ENCODE measurements at regions not wholly inside any gene's neighbourhood (a gene's known extent, or its start where the extent isn't known, plus 50 kb on each side); places are given as distances from the start of the nearest gene placed in this dataset.
"Not testable (repeated sequence)": the region's sequence is repeated elsewhere in the genome, so short reads cannot be mapped to it uniquely, and the experiment has no call there.

DNA sequence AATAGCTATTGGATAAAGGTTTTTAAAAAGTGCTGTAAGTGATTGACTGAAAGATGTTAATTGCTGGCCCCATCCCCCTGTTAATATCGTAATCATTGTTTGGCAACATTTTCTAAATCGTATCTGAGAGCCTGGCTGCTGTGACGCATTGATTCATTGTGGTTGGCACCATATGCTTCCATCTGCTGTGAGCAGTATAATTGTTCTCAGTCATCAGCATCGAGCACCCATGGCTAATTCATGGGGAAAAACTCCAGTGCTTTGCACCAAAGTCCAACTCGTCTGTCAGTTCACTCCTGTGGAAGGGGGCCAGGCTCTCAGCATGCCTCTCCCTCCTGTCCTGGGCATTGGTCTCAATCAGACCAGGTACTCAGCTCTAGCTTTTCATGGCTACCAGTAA lies 205.2 kb downstream of the STK31 start:
- no peaks in the 10 kb centered on the region for H3K4me1 Mint-ChIP-seq
- no peaks in the 10 kb centered on the region for H3K9me3 Mint-ChIP-seq
- no peaks in the 10 kb centered on the region for H3K36me3 Mint-ChIP-seq (ENCODE audit: low read depth)
- H3K4me3 Mint-ChIP-seq: no peak overlapping the region
- no peak overlapping the region for H3K27ac Mint-ChIP-seq
- H3K27me3 Mint-ChIP-seq: peaks cover 26% of the 10 kb centered on the region
- ATAC-seq (no peak), DNase-seq (no peak)

DNA sequence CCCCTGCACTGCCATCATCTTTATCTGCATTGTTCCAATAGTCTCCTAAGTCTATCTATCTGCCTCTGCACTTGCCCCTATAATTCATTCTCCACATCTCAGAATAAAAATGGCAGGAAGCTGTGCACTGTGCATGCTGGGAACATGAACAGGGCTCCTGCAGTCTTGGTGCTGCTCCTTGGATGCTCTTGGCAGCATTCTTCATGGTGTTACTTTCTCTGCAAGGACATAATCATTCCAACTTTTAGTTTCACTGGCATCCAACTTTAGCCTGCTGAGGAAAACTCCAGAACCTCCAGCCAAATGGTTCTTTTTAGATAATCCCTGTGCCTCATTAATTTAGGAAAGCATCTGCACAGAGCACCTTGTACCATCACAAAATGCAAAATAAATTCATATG lies 208.3 kb downstream of the STK31 start:
- no peak for DNase-seq
- H3K27ac Mint-ChIP-seq: no peak overlapping the region
- no peaks in the 10 kb centered on the region for H3K4me1 Mint-ChIP-seq
- peaks cover 24% of the 10 kb centered on the region for H3K27me3 Mint-ChIP-seq
- H3K36me3 Mint-ChIP-seq (ENCODE audit: low read depth): no peaks in the 10 kb centered on the region
- no peak for ATAC-seq
- no peak overlapping the region for H3K4me3 Mint-ChIP-seq
- no peaks in the 10 kb centered on the region for H3K9me3 Mint-ChIP-seq

DNA sequence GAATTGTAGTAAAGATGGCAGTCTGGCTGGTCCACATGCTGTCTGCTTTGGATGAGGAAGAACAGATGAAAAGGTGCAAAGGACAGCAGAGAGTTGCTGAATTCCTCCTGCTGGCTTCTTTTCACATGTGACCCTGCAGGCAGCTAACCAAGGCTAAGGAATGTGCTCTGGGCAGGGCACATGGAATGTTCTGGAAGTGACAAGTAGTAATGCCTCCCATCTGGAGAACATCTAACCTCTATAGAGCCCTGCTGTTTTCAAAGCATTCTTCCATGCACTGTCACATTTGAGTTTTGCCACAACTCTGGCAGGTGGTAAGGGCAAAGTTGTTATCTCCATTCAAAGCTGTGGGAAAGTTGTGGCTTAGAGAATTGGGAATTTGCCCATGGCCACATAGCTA lies 208.8 kb downstream of the STK31 start:
- no peak for ATAC-seq

DNA sequence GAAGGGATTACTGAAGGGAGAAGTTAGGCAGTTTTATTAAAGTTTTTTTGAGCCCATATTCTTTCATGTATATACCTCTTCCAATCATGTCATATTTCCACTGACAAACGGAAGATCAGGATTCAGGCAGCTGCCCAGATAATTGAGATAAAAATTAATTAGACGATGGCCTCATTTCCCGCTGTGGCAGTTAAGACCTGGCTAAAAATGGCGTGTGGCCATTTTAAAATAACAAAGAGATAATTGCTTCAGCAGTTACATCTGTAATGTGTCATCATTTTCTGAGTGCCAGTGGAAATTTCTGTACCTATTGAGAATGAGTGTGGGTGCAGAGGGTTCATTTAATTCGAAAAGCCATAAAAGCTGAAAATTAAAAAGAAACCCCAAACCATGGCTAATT lies 215.1 kb downstream of the STK31 start:
- H3K36me3 Mint-ChIP-seq (ENCODE audit: low read depth): no peaks in the 10 kb centered on the region
- DNase-seq (no peak), ATAC-seq (no peak)
- peaks cover 10% of the 10 kb centered on the region for H3K27me3 Mint-ChIP-seq
- H3K27ac Mint-ChIP-seq: no peak overlapping the region
- no peaks in the 10 kb centered on the region for H3K4me1 Mint-ChIP-seq
- no peaks in the 10 kb centered on the region for H3K9me3 Mint-ChIP-seq
- H3K4me3 Mint-ChIP-seq: no peak overlapping the region

More for the DNA sequence above, 208.8 kb downstream of the STK31 start:
- peaks cover 25% of the 10 kb centered on the region for H3K27me3 Mint-ChIP-seq
- H3K4me1 Mint-ChIP-seq: no peaks in the 10 kb centered on the region
- no peak overlapping the region for H3K4me3 Mint-ChIP-seq
- no peak for DNase-seq
- no peak overlapping the region for H3K27ac Mint-ChIP-seq
- H3K9me3 Mint-ChIP-seq: no peaks in the 10 kb centered on the region
- H3K36me3 Mint-ChIP-seq (ENCODE audit: low read depth): no peaks in the 10 kb centered on the region

DNA sequence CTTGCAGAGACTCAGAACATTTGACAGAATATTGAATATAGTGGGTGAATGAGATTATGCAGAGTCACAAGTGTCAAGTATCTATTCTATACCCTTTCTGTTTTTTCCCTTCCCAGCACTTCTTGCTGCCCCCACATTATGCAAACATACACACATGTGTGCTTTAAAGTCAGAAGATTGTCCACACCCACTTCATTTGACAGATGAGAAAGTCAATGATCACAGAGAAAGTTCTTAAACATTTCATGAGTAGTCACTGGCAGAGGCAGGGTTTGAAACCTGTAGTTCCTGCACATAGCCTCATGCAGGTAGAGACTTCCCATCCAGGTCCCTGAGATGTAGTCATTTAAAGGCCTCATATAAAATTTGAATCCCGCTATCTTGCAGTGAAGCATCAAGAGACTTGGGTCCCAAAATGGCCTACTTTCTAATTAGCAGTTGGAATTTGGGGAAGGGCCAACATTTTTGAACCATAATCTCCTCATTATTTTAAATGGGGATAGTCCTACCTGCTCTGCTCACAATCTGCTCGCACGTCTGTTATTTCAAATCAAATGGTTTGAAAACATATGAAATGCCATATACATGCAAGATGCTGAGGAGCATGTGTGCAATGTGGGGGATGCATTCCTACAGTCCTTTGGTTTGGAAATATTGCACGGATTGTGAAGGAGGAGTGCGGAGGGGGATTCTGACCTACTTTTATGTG lies 217.8 kb downstream of the STK31 start:
- Mint-ChIP-seq H3K27ac (no peak overlapping the region), H3K36me3 (ENCODE audit: low read depth) (no peaks in the 10 kb centered on the region), H3K4me3 (no peak overlapping the region), H3K4me1 (no peaks in the 10 kb centered on the region), H3K27me3 (peaks cover 11% of the 10 kb centered on the region), H3K9me3 (no peaks in the 10 kb centered on the region)
- ATAC-seq: no peak
- DNase-seq: no peak

DNA sequence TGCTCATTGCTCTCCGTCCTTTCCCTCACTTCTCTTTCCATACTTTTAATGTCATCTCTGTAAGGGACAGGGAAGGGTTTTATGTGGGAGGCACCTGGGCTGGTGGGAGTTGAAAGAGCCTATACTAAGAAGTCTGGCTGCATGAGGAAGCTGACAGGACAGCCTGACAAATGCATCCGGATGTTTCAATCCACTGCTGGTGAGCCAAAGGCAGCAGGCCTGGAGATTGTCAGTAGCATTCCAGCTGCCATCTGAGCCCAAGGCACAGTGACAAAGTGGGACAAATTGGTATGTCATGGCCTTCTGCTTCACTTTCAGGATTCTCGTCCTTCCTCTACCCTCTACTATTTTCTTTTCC lies 218.4 kb downstream of the STK31 start:
- Mint-ChIP-seq H3K4me1 (no peaks in the 10 kb centered on the region), H3K9me3 (no peaks in the 10 kb centered on the region), H3K27me3 (peaks cover 11% of the 10 kb centered on the region), H3K36me3 (ENCODE audit: low read depth) (no peaks in the 10 kb centered on the region), H3K27ac (no peak overlapping the region), H3K4me3 (no peak overlapping the region)
- no peak for ATAC-seq
- DNase-seq: no peak

DNA sequence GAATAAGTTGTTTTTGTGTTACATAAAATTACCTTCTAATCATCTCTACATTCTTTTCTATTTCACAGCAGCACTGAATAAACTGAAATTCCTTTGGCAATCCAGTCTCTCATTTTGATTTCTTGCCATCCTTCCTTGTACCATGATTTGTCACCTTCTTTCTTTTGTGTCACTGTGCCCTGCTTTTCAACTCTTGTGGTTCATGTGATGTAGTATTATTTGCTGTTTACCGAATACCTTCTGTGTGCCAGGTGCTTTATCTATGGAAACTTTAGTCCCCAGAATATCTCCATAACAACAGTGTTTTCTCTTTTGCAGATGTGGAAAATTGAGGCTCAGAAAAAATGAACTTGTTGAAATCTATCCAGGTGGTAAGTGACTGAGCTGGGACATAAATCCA lies 220.3 kb downstream of the STK31 start:
- DNase-seq: no peak
- no peak for ATAC-seq
- peaks cover 14% of the 10 kb centered on the region for H3K27me3 Mint-ChIP-seq
- no peaks in the 10 kb centered on the region for H3K4me1 Mint-ChIP-seq
- H3K4me3 Mint-ChIP-seq: no peak overlapping the region
- H3K27ac Mint-ChIP-seq: no peak overlapping the region
- H3K36me3 Mint-ChIP-seq (ENCODE audit: low read depth): no peaks in the 10 kb centered on the region
- no peaks in the 10 kb centered on the region for H3K9me3 Mint-ChIP-seq

DNA sequence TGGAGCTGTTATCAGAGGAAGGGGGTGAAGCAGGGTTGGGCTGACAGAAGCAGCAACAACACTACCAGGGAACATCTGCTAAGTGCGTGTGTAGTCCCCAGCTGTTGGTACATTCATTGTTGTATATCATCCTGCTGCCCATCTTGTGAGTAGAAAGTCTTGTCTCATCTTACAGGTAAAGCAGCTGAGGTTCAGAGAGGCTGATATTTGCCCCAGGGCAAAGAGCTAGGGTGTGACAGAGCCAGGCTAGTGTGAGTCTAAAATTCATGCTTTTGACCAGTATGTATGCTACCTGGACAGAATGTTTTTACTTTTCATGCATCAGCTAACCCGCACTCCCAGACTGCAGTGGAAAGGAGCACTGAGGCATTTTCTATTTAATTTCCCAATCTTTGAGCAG lies 221.6 kb downstream of the STK31 start:
- DNase-seq: no peak
- Mint-ChIP-seq H3K9me3 (no peaks in the 10 kb centered on the region), H3K27me3 (peaks cover 15% of the 10 kb centered on the region), H3K4me3 (no peak overlapping the region), H3K36me3 (ENCODE audit: low read depth) (no peaks in the 10 kb centered on the region), H3K27ac (no peak overlapping the region), H3K4me1 (no peaks in the 10 kb centered on the region)
- no peak for ATAC-seq

DNA sequence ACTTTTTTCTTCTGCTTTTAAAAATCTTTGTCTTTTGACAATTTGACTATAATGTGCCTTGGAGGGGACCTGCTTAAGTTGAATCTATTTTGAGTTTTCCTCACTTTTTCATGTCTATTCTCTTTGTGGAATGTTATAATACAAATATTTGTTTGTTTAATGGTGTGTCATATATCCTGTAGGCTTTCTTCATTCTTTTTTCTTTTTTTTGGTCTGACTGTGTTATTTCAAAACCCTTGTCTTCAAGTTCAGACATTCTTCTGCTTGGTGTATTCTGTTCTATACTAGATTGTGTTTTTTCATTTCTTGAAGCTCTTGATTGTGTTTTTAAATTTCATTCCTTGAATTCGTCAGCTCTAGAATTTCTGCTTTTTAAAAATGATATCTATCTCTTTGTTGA lies 228.2 kb downstream of the STK31 start:
- Mint-ChIP-seq H3K27me3 (peaks cover 28% of the 10 kb centered on the region), H3K4me3 (no peak overlapping the region), H3K4me1 (no peaks in the 10 kb centered on the region), H3K36me3 (ENCODE audit: low read depth) (no peaks in the 10 kb centered on the region), H3K27ac (no peak overlapping the region), H3K9me3 (no peaks in the 10 kb centered on the region)
- DNase-seq (no peak), ATAC-seq (no peak)

DNA sequence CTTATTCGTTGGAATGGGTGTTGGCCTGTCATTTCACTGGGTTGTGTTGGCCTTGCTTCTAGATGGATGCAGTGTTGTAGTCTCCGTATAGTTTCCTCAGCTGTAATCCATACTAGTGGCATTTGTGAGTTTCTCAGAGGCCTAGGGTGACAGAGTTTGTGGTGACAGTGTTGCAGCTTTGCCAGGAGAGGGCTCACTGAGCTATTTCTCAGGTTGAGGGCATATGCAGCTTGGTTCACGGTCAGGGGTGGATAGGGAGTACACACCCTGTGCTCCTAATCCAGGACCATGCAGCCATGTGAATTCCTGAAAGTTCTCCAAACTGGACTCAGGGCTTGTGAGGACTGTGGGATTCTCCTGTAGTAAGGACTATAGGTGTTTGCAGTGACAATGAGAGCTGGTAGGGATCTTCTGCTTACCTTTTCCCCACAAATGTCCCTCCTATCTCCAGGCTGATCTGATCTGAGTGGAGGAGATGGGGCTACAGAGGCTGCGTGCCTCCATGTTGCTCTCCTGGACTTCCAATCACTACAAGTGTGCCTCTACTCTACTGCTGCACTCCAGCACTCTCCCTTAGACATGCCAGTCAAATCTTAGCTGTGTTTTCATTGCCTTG lies 229.0 kb downstream of the STK31 start:
- H3K27me3 Mint-ChIP-seq: peaks cover 25% of the 10 kb centered on the region
- no peak overlapping the region for H3K27ac Mint-ChIP-seq
- no peaks in the 10 kb centered on the region for H3K4me1 Mint-ChIP-seq
- ATAC-seq (peak; percentile 71), DNase-seq (peak; percentile 4)
- no peaks in the 10 kb centered on the region for H3K9me3 Mint-ChIP-seq
- no peaks in the 10 kb centered on the region for H3K36me3 Mint-ChIP-seq (ENCODE audit: low read depth)
- no peak overlapping the region for H3K4me3 Mint-ChIP-seq

DNA sequence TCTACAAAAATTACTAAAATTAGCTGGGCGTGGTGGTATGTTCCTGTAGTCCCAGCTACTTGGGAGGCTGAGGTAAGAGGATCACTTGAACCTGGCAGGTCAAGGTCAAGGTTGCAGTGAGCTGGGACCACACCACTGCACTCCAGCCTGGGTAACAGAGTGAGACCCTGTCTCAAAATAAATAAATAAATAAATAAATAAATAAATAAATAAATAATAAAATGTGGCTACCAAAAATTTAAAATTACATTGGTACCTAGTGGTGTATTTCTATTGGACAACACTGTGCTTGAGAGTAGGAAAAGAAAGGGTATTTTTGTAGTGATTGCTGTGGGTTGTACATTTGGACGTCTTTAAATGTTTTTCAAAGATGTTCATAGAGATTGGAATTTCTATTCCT lies 229.7 kb downstream of the STK31 start:
- not testable (repeated sequence) for H3K27ac Mint-ChIP-seq; H3K9me3 Mint-ChIP-seq; H3K4me1 Mint-ChIP-seq; H3K4me3 Mint-ChIP-seq; DNase-seq; ATAC-seq; H3K36me3 Mint-ChIP-seq (ENCODE audit: low read depth)
- H3K27me3 Mint-ChIP-seq: peaks cover 28% of the 10 kb centered on the region

DNA sequence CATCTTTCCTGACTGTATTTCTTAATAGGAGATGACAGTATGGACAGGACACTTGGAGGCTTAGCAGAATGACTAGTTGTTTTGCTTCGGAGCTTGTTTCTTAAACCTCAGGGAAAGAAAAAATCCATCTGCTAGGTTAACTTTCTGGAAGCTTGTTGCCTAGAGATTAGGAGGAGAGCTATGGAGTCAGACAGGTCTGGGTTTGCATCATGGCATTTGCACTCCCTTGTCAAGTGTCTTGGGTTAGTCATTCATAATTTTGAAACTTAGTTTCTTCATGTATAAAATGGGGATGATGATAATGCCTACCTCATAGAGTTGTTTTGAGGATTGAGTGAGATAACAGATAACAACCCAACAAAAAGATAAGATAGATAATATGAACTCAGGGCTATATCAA lies 231.5 kb downstream of the STK31 start:
- H3K36me3 Mint-ChIP-seq (ENCODE audit: low read depth): no peaks in the 10 kb centered on the region
- DNase-seq (no peak), ATAC-seq (no peak)
- no peak overlapping the region for H3K27ac Mint-ChIP-seq
- H3K4me3 Mint-ChIP-seq: no peak overlapping the region
- H3K27me3 Mint-ChIP-seq: peaks cover 28% of the 10 kb centered on the region
- H3K9me3 Mint-ChIP-seq: peaks cover 12% of the 10 kb centered on the region
- no peaks in the 10 kb centered on the region for H3K4me1 Mint-ChIP-seq

DNA sequence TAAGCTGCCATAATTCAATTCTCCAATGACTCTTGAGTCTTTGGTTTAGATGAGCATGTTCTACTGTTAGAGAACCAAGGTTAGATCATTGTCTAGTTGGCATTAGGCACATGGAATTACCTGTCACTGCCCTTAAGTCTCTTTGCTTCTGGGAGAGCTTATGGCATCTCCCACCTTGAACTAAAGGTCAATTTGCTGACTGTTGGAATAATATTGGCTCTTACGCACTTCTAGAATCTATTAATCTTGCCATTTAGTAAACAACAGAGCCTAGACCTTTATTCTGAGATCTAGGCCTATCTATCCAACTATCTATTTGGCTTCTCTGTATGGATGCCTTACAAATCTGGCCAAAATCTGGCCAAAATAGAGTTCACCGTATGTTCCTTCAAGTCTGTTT lies 232.0 kb downstream of the STK31 start:
- no peak for DNase-seq

DNA sequence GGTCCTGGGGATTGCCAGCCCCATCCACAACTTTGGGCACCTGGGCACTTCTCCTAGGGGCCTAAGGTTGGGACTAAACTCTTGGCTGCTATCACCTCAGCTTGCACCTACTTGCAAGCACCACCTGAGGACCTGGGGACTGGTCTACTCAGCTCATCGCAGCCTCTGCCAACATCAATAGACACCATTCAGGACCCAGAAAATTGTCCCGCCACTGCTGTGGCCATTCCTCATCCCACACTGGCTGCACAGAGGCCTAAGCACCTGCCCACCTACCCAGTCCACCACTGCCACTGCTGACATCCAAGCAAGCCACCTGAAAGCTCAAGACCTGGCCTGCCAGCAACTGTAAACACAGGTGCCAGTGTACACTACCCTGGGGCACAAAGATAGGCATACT lies 234.1 kb downstream of the STK31 start:
- DNase-seq (no peak), ATAC-seq (no peak)
- no peaks in the 10 kb centered on the region for H3K4me1 Mint-ChIP-seq
- H3K4me3 Mint-ChIP-seq: no peak overlapping the region
- H3K9me3 Mint-ChIP-seq: peaks cover 21% of the 10 kb centered on the region
- H3K27me3 Mint-ChIP-seq: peaks cover 21% of the 10 kb centered on the region
- no peaks in the 10 kb centered on the region for H3K36me3 Mint-ChIP-seq (ENCODE audit: low read depth)
- H3K27ac Mint-ChIP-seq: no peak overlapping the region

More for the DNA sequence above, 232.0 kb downstream of the STK31 start:
- no peaks in the 10 kb centered on the region for H3K36me3 Mint-ChIP-seq (ENCODE audit: low read depth)
- H3K4me3 Mint-ChIP-seq: no peak overlapping the region
- H3K4me1 Mint-ChIP-seq: no peaks in the 10 kb centered on the region
- ATAC-seq: no peak
- H3K9me3 Mint-ChIP-seq: peaks cover 17% of the 10 kb centered on the region
- no peak overlapping the region for H3K27ac Mint-ChIP-seq
- H3K27me3 Mint-ChIP-seq: peaks cover 26% of the 10 kb centered on the region

DNA sequence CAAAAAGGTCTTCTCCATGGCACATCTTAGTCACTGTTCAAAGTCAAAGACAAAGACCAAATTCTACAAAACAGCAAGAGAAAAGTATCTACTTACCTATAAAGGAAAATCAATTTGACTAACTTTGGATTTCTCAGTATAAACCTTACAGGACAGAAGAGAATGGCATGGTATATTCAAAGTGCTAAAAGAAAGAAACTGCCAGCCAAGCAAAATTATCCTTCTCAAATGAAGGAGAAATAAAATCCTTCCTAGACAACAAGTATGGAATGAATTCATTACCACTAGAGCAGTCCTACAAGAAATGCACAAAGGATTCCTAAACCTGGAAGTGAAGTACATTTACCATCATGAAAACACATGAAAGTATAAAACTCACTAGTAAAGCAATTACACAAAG lies 235.5 kb downstream of the STK31 start:
- no peak for DNase-seq
- peaks cover 21% of the 10 kb centered on the region for H3K9me3 Mint-ChIP-seq
- no peak overlapping the region for H3K4me3 Mint-ChIP-seq
- H3K36me3 Mint-ChIP-seq (ENCODE audit: low read depth): no peaks in the 10 kb centered on the region
- H3K27me3 Mint-ChIP-seq: peaks cover 17% of the 10 kb centered on the region
- H3K27ac Mint-ChIP-seq: no peak overlapping the region
- ATAC-seq: no peak
- H3K4me1 Mint-ChIP-seq: no peaks in the 10 kb centered on the region

DNA sequence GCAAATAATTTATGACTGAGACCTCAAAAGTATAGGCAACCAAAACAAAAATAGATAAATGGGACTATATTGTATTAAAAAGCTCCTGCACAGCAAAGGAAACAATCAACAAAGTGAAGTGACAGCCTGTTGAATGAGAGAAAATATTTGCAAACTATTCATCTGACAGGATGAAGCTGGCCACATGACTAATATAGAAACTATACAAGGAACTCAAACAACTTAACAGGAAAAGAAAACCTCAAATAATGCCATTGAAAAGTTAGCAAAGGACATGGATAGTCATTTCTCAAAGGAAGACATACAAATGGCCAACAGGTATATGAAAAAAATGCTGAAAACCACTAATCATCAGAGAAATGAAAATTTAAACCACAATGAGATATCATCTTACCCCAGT lies 245.1 kb downstream of the STK31 start:
- no peak for DNase-seq
- Mint-ChIP-seq H3K9me3 (peaks cover 5% of the 10 kb centered on the region), H3K36me3 (ENCODE audit: low read depth) (no peaks in the 10 kb centered on the region), H3K4me3 (no peak overlapping the region), H3K4me1 (peaks cover 2% of the 10 kb centered on the region), H3K27ac (no peak overlapping the region), H3K27me3 (peaks cover 2% of the 10 kb centered on the region)
- ATAC-seq: no peak

Measured in activated naive CD8-positive, alpha-beta T cell treated with anti-CD3 and anti-CD28 coated beads, Interleukin-2, amount 50 U/mL, for 24 hours (primary cell).